HL-60 (cell line): ENCODE measurements at regions not wholly inside any gene's neighbourhood (a gene's known extent, or its start where the extent isn't known, plus 50 kb on each side); places are given as distances from the start of the nearest gene placed in this dataset.

Experiments used
- CTCF ChIP-seq: IDR thresholded peaks from one replicate; pipeline ENCODE4 v1.5.1; 2011; ENCODE audit warnings: low read length, control low read depth, inconsistent platforms; ENCODE audit not compliant: insufficient read depth
- GABPA ChIP-seq: IDR thresholded peaks from 2 replicates; pipeline ENCODE4 v1.6.1; 2012; ENCODE audit warnings: low read depth
- REST ChIP-seq: IDR thresholded peaks from 2 replicates; pipeline ENCODE4 v1.6.1; 2012; ENCODE audit warnings: low read depth; ENCODE audit not compliant: insufficient replicate concordance

- TF ChIP-seq CTCF, result no peak
- TF ChIP-seq GABPA, result no peak
- TF ChIP-seq REST, result no peak
Observed at GRCh38 chr4:123984886-123985285, 588.3 kb downstream of the SPRY1 start.
